ENCODE measurements at regions not wholly inside any gene's neighbourhood (a gene's known extent, or its start where the extent isn't known, plus 50 kb on each side); places are given as distances from the start of the nearest gene placed in this dataset.

DNA sequence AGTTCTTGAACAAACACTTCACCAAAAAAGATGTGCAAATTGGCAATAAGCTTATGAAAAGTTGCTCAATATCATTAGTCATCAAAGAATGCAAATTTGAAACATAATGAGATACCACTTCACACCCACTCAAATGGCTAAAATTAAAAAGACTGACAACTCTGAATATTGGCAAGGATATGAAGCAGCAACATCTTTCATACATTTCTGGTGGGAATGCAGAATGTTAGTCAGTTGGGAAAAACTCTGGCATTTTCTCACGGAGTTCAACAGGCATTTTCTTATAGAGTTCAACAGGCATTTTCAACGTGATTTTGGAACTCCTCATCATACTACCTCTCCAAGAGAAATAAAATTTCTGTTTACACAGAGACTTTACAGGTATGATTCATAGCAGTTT is 297.4 kb upstream of the MAGEC2 start:
- TF ChIP-seq, protein P1, sequence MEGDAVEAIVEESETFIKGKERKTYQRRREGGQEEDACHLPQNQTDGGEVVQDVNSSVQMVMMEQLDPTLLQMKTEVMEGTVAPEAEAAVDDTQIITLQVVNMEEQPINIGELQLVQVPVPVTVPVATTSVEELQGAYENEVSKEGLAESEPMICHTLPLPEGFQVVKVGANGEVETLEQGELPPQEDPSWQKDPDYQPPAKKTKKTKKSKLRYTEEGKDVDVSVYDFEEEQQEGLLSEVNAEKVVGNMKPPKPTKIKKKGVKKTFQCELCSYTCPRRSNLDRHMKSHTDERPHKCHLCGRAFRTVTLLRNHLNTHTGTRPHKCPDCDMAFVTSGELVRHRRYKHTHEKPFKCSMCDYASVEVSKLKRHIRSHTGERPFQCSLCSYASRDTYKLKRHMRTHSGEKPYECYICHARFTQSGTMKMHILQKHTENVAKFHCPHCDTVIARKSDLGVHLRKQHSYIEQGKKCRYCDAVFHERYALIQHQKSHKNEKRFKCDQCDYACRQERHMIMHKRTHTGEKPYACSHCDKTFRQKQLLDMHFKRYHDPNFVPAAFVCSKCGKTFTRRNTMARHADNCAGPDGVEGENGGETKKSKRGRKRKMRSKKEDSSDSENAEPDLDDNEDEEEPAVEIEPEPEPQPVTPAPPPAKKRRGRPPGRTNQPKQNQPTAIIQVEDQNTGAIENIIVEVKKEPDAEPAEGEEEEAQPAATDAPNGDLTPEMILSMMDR (IDR thresholded peaks at IDR 0.05): no peak
- no peak for TF ChIP-seq POLR2A (IDR thresholded peaks at IDR 0.05)

All from lower leg skin (tissue), 3 donors.